CD14-positive monocyte (primary cell): ENCODE measurements at regions not wholly inside any gene's neighbourhood (a gene's known extent, or its start where the extent isn't known, plus 50 kb on each side); places are given as distances from the start of the nearest gene placed in this dataset.

Experiments used
- DNase-seq, 3 donors: peaks; one replicate each; pipeline ENCODE4 v3.0.0-alpha.2; 2011 to 2022
- H2AFZ ChIP-seq: 2 replicates; pipeline ENCODE4 v1.6.0; 2012; ENCODE audit warnings: mild to moderate bottlenecking, low read depth, low read length, inconsistent platforms; ENCODE audit not compliant: insufficient read depth, poor library complexity, severe bottlenecking
- H3K27ac ChIP-seq, 2 donors: 1 replicate in 1 of 2; 2 replicates in 1 of 2; pipeline ENCODE4 v1.5.1; 2012 to 2013; ENCODE audit warnings: low read length in 2 of 2, control low read depth in 1 of 2, inconsistent platforms in 1 of 2, low read depth in 1 of 2, mild to moderate bottlenecking in 1 of 2
- H3K27me3 ChIP-seq, 2 donors: one replicate each; pipeline versions ENCODE4 v1.6.0 to v1.6.1; 2011 to 2013; ENCODE audit warnings: low read length in 2 of 2; ENCODE audit not compliant: control insufficient read depth in 2 of 2, insufficient read depth in 2 of 2
- H3K36me3 ChIP-seq, 2 donors: replicated peaks in 1 of 2; 1 replicate in 1 of 2; 2 replicates in 1 of 2; pipeline versions ENCODE4 v1.5.1 to v1.6.1; 2012 to 2013; ENCODE audit warnings: low read length in 2 of 2, control low read depth in 1 of 2, inconsistent platforms in 1 of 2, mild to moderate bottlenecking in 1 of 2; ENCODE audit not compliant: insufficient read depth in 2 of 2, control insufficient read depth in 1 of 2
- H3K4me1 ChIP-seq, 2 donors: 1 replicate in 1 of 2; 2 replicates in 1 of 2; pipeline versions ENCODE4 v1.5.1 to v1.6.1; 2012 to 2013; ENCODE audit warnings: low read length in 2 of 2, control low read depth in 1 of 2, inconsistent platforms in 1 of 2, mild to moderate bottlenecking in 1 of 2, moderate library complexity in 1 of 2; ENCODE audit not compliant: insufficient read depth in 2 of 2, control insufficient read depth in 1 of 2
- H3K4me2 ChIP-seq: replicated peaks from 2 replicates; pipeline ENCODE3; 2012; ENCODE audit warnings: low read length, moderate library complexity, mild to moderate bottlenecking; ENCODE audit not compliant: poor library complexity, severe bottlenecking; ENCODE audit errors: extremely low read depth
- H3K4me3 ChIP-seq, 3 experiments: fragments of 200-600 bp in 1 of 3; sonication (generic) in 1 of 3; replicated peaks in 1 of 3; 1 replicate in 2 of 3; 2 replicates in 1 of 3; pipeline ENCODE4 v1.5.1; 2011 to 2013; ENCODE audit warnings: low read length in 3 of 3, mild to moderate bottlenecking in 3 of 3, control low read depth in 2 of 3, low read depth in 2 of 3, inconsistent platforms in 1 of 3, moderate library complexity in 1 of 3
- H3K79me2 ChIP-seq: 2 replicates; pipeline ENCODE4 v1.6.0; 2012; ENCODE audit warnings: mild to moderate bottlenecking, control low read depth, inconsistent platforms, low read length, moderate library complexity; ENCODE audit not compliant: insufficient read depth
- H3K9ac ChIP-seq: 2 replicates; pipeline ENCODE4 v1.6.0; 2017; ENCODE audit warnings: low read length, mild to moderate bottlenecking; ENCODE audit not compliant: insufficient read depth, poor library complexity, severe bottlenecking
- H3K9me3 ChIP-seq, 2 donors: replicated peaks in 1 of 2; 1 replicate in 1 of 2; 2 replicates in 1 of 2; pipeline versions ENCODE4 v1.5.1 to v1.6.1; 2012 to 2013; ENCODE audit warnings: low read length in 2 of 2, control low read depth in 1 of 2; ENCODE audit not compliant: control insufficient read depth in 1 of 2, insufficient read depth in 1 of 2
- H4K20me1 ChIP-seq: 2 replicates; pipeline ENCODE4 v1.6.0; 2012; ENCODE audit warnings: mild to moderate bottlenecking, low read length, control low read depth, moderate library complexity; ENCODE audit not compliant: insufficient read depth
- H3K27ac Mint-ChIP-seq, 7 donors: one replicate each; pipeline ENCODE4 v1.8.0; 2020; ENCODE audit warnings: mild to moderate bottlenecking in 7 of 7, mixed read lengths in 7 of 7, moderate library complexity in 6 of 7, inconsistent platforms in 2 of 7
- H3K27me3 Mint-ChIP-seq, 3 donors: one replicate each; pipeline ENCODE4 v1.8.0; 2021 to 2022; ENCODE audit warnings: low read depth in 3 of 3, mild to moderate bottlenecking in 3 of 3, mixed read lengths in 3 of 3, moderate library complexity in 3 of 3, inconsistent platforms in 1 of 3
- H3K36me3 Mint-ChIP-seq, 2 donors: one replicate each; pipeline ENCODE4 v1.8.0; 2020; ENCODE audit warnings: mixed read lengths in 2 of 2, inconsistent platforms in 1 of 2, mild to moderate bottlenecking in 1 of 2
- H3K4me1 Mint-ChIP-seq: one replicate; pipeline ENCODE4 v1.8.0; 2020; ENCODE audit warnings: mild to moderate bottlenecking, mixed read lengths
- H3K4me3 Mint-ChIP-seq, 2 donors: one replicate each; pipeline ENCODE4 v1.8.0; 2020; ENCODE audit warnings: mild to moderate bottlenecking in 2 of 2, mixed read lengths in 2 of 2, moderate library complexity in 1 of 2
- H3K9me3 Mint-ChIP-seq, 7 donors: one replicate each; pipeline ENCODE4 v1.8.0; 2020 to 2022; ENCODE audit warnings: mixed read lengths in 7 of 7, mild to moderate bottlenecking in 6 of 7, moderate library complexity in 6 of 7, inconsistent platforms in 2 of 7
- CTCF ChIP-seq: fragments of 200-600 bp; IDR thresholded peaks from one replicate; pipeline ENCODE4 v1.8.0; 2022; ENCODE audit warnings: antibody characterized with exemption, mild to moderate bottlenecking
- WGBS: methylation state at CpG from one replicate; pipeline ENCODE4 v1.1.5; 2013; ENCODE audit warnings: missing lambda C conversion rate; ENCODE audit not compliant: insufficient coverage; 5-methylcytosine and 5-hydroxymethylcytosine counted together
- intact Hi-C, 2 donors: fragments of 100-400 bp; cut with micrococcal nuclease; formaldehyde crosslinking; loops; one replicate each; pipeline versions ENCODE4 v1.15.0 to v1.15.1; 2023

GRCh38 chr2:31666878-31667277 lies 86.1 kb upstream of the SRD5A2 start:
- H3K27me3 Mint-ChIP-seq: peaks cover 0 to 3% (median 0%) of the 10 kb centered on the region in 3 donors
- Histone ChIP-seq H3K4me2 (no peak overlapping the region), H4K20me1 (no peaks in the 10 kb centered on the region), H3K9me3 (no peaks in the 10 kb centered on the region), H3K27me3 (no peaks in the 10 kb centered on the region), H3K79me2 (no peaks in the 10 kb centered on the region), H2AFZ (no peak overlapping the region), H3K36me3 (no peaks in the 10 kb centered on the region), H3K4me3 (no peak overlapping the region), H3K4me1 (no peaks in the 10 kb centered on the region), H3K9ac (no peak overlapping the region), H3K27ac (no peak overlapping the region)
- no peak overlapping the region for H3K4me3 Mint-ChIP-seq
- no peak for TF ChIP-seq CTCF
- intact Hi-C loops: no loop called here
- no peak for DNase-seq
- H3K27ac Mint-ChIP-seq: no peak overlapping the region
- H3K4me1 Mint-ChIP-seq: no peaks in the 10 kb centered on the region
- WGBS: 100% methylated on average over 1 of the region's 1 CpG
- H3K9me3 Mint-ChIP-seq: peaks cover 0 to 10% (median 0%) of the 10 kb centered on the region in 7 donors
- no peaks in the 10 kb centered on the region for H3K36me3 Mint-ChIP-seq

GRCh38 chr2:31664949-31665724 lies 84.4 kb upstream of the SRD5A2 start:
- WGBS: no CpG with 5 or more reads among the region's 2 CpGs
- no peaks in the 10 kb centered on the region for H3K27me3 ChIP-seq
- intact Hi-C loops: no loop called here
- H3K36me3 ChIP-seq: no peaks in the 10 kb centered on the region
- H3K79me2 ChIP-seq: no peaks in the 10 kb centered on the region
- Mint-ChIP-seq H3K9me3 (peaks cover 0 to 9% (median 0%) of the 10 kb centered on the region in 7 donors), H3K27me3 (peaks cover 0 to 3% (median 0%) of the 10 kb centered on the region in 3 donors), H3K27ac (no peak overlapping the region), H3K4me3 (no peak overlapping the region), H3K4me1 (no peaks in the 10 kb centered on the region), H3K36me3 (no peaks in the 10 kb centered on the region)
- no peaks in the 10 kb centered on the region for H3K9me3 ChIP-seq
- no peak overlapping the region for H2AFZ ChIP-seq
- H3K4me1 ChIP-seq: no peaks in the 10 kb centered on the region
- H3K9ac ChIP-seq: no peak overlapping the region
- DNase-seq: no peak
- no peaks in the 10 kb centered on the region for H4K20me1 ChIP-seq
- no peak overlapping the region for H3K27ac ChIP-seq
- H3K4me2 ChIP-seq: no peak overlapping the region
- TF ChIP-seq CTCF: no peak
- H3K4me3 ChIP-seq: no peak overlapping the region
